Fibroblast of the conjunctiva (primary cell): ENCODE measurements at regions not wholly inside any gene's neighbourhood (a gene's known extent, or its start where the extent isn't known, plus 50 kb on each side); places are given as distances from the start of the nearest gene placed in this dataset.

Experiments used
- DNase-seq: peaks from one replicate; pipeline ENCODE4 v3.0.0-alpha.2; 2010; ENCODE audit warnings: low read depth

GRCh38 chr20:7257692-7258466, 490.4 kb downstream of the BMP2 start:
- DNase-seq: no peak

GRCh38 chr20:7262803-7263202, 495.3 kb downstream of the BMP2 start:
- DNase-seq: no peak

DNA sequence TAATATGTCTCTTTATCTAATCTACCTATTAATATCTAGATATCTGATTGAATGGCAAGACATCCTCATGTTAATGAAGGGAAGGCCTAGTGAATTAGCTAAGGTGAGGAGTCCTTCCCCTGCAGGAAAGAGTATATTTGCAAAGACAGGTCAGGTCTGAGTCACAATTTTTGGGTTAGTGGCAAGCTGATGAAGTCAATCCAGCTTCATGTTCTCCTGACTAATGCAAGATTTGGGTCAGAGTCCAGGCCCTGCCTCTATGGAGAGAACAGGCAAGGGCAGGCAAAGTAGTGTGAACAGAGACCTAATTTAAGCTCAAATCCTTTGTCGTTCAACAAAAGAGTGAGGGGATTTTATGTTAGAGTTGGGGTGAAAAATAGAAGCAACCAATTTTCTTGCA, 496.7 kb downstream of the BMP2 start:
- no peak for DNase-seq

- DNase-seq: no peak
Observed at GRCh38 chr20:7269452-7269851, 502.0 kb downstream of the BMP2 start.

GRCh38 chr20:7272512-7272911, 505.0 kb downstream of the BMP2 start:
- DNase-seq: no peak

GRCh38 chr20:7274870-7275269, 507.4 kb downstream of the BMP2 start:
- DNase-seq: no peak

- DNase-seq: no peak
Observed at GRCh38 chr20:7275645-7276237, 508.3 kb downstream of the BMP2 start.

DNA sequence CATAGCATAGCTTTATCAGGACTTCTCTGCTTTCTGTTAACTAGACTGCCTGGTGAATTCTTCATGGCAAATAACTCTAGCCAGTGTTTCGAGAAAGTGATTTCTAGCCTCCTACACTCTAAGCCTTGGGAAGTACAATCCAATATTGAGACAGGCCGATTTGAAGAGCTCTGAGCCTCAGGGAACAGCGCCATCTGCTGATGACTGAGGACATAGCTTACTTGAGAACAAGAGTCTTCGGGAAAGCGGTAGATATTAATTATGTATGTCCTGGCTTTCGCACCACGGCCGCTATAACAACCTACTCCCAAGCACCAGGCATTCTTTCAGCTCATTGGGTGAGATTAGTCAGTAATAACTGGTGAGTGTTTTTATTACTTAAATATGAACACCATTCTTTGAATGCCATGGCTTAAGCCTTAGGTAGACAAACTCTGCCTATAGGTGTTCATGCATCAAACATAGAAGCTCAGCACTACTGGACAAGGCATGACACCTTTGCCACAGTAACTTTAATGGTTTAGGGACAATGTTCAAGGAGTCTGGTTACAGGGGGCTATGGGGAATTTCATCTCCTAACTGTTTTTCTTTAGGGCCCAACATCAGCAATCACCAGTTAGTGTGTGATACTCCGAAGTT, 518.6 kb downstream of the BMP2 start:
- peak; percentile 82 for DNase-seq

- DNase-seq: no peak
Observed at GRCh38 chr20:7291323-7291943, 523.9 kb downstream of the BMP2 start.

DNA sequence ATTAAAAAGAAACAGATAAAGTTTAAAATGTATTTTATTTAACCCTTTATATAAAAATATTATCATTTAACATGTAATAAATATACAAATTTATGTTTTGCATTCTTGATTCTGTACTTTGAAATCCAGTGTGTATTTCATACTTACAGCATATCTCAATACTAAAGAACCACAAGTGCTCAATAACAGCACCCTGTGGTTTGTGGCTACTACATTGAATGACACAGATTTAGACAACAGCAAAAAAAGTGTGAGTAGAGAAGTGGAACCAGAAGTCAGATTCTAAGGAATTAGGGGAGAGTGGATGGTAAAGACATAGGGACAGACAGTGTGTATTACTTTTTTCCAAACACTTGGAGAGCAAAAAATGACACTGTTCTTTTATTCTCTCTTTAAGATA, 524.5 kb downstream of the BMP2 start:
- DNase-seq: no peak

GRCh38 chr20:7294816-7295360, 527.4 kb downstream of the BMP2 start:
- no peak for DNase-seq

GRCh38 chr20:7301807-7302206, 534.3 kb downstream of the BMP2 start:
- no peak for DNase-seq

GRCh38 chr20:7302250-7302649, 534.8 kb downstream of the BMP2 start:
- no peak for DNase-seq

GRCh38 chr20:7305976-7306375, 538.5 kb downstream of the BMP2 start:
- DNase-seq: no peak

GRCh38 chr20:7308163-7308562, 540.7 kb downstream of the BMP2 start:
- no peak for DNase-seq

- DNase-seq: no peak
Observed at GRCh38 chr20:7313047-7313446, 545.6 kb downstream of the BMP2 start.

GRCh38 chr20:7323957-7324356, 556.5 kb downstream of the BMP2 start:
- no peak for DNase-seq

DNA sequence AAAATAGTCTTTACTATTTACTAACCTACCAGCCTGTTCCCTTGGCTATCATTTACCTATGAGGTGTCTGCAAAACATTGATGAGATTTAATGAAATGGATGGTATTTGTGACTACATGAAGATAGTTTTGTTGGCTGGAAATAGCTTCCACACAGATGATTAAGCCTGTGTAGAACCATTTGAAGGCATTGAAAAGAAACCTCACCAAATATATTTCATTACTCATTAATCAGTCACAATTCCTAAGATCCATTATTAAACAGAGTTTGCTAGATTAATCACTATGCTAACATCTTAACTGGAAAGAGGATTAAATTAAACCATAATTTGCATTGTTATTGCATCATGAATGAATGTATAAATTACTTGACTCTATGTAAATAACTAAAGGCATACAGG, 560.3 kb downstream of the BMP2 start:
- no peak for DNase-seq

GRCh38 chr20:7330850-7331249, 563.4 kb downstream of the BMP2 start:
- DNase-seq: no peak

- no peak for DNase-seq
Observed at GRCh38 chr20:7332169-7332568, 564.7 kb downstream of the BMP2 start.

- DNase-seq: no peak
Observed at GRCh38 chr20:7333841-7334240, 566.4 kb downstream of the BMP2 start.

DNA sequence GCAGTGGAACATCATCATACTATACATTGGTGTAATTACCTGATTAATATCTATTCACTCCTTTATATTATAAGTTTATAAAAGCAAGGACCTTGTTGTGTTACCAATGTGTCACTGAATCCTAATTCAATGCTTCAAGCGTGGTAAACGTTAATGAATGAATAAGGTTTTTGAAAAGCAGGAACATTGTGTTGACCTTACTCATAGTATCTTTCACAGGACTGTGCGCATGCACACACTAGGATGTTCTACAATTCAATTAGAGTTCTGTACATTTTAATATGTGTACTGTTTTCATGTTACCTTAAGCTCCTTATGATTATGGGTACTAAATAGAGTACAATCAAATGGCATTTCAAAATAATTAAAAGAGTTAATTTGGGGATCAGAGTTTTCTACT, 578.5 kb downstream of the BMP2 start:
- DNase-seq: no peak

- no peak for DNase-seq
Observed at GRCh38 chr20:7346562-7346961, 579.1 kb downstream of the BMP2 start.
